ENCODE measurements at regions not wholly inside any gene's neighbourhood (a gene's known extent, or its start where the extent isn't known, plus 50 kb on each side); places are given as distances from the start of the nearest gene placed in this dataset.

DNA sequence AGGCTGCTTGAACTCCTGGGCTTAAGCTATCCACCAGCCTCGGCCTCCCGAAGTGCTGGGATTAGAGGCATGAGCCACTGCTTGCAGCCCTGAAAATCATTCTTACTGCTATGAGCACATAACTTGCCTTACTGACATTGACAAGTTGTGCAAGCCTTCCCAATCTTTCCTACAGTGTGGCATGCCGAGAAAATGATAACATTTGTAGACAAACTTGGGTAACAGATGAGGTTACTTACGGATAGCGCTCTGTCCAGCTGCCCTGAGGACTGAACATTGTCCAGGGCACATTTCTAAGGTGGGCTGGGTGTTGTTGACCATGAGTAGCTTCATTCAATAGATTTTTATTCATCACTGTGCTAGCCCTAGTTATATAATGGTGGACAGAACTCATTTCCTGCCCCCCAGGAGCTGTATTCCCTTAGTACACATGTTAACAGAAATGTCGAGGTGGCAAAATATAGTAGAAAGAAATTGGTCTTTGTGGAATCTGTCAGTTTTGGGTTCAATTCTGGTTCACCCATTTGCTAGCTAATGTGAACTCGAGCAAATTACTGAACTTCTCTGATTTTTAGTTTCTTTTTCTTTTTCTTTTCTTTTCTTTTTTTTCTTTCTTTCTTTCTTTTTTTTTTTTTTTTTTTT is 118.4 kb upstream of the AKIRIN2 start (continued):
- TF ChIP-seq, protein P1, sequence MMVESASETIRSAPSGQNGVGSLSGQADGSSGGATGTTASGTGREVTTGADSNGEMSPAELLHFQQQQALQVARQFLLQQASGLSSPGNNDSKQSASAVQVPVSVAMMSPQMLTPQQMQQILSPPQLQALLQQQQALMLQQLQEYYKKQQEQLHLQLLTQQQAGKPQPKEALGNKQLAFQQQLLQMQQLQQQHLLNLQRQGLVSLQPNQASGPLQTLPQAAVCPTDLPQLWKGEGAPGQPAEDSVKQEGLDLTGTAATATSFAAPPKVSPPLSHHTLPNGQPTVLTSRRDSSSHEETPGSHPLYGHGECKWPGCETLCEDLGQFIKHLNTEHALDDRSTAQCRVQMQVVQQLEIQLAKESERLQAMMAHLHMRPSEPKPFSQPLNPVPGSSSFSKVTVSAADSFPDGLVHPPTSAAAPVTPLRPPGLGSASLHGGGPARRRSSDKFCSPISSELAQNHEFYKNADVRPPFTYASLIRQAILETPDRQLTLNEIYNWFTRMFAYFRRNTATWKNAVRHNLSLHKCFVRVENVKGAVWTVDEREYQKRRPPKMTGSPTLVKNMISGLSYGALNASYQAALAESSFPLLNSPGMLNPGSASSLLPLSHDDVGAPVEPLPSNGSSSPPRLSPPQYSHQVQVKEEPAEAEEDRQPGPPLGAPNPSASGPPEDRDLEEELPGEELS (CRISPR knock-in tag; IDR thresholded peaks at IDR 0.05): peak; percentile 39; the same call in 1 of the 2 replicates
- TF ChIP-seq FOXA1 (IDR thresholded peaks at IDR 0.05) (no peak), FOXA1 (CRISPR knock-in tag; IDR thresholded peaks at IDR 0.05) (peak; percentile 61), FOXP1 (IDR thresholded peaks at IDR 0.05) (no peak), FOXP1 (CRISPR knock-in tag; IDR thresholded peaks at IDR 0.05) (0 out of 2 replicates have a peak, but pooled peaks have one; percentile 18), LCORL (IDR thresholded peaks at IDR 0.05) (no peak), LCORL (CRISPR knock-in tag; IDR thresholded peaks at IDR 0.05) (peak; percentile 58; the same call in 1 of the 2 replicates), THAP11 (CRISPR knock-in tag; IDR thresholded peaks at IDR 0.05) (0 out of 2 replicates have a peak, but pooled peaks have one; percentile 27), ZNF292 (CRISPR knock-in tag; IDR thresholded peaks at IDR 0.05; ENCODE audit: borderline replicate concordance, low read depth) (peak; percentile 60; the same call in 1 of the 2 replicates), DPF2 (CRISPR knock-in tag; IDR thresholded peaks at IDR 0.05; ENCODE audit: borderline replicate concordance, low read depth) (0 out of 2 replicates have a peak, but pooled peaks have one; percentile 34), MEF2D (CRISPR knock-in tag; IDR thresholded peaks at IDR 0.05) (0 out of 2 replicates have a peak, but pooled peaks have one; percentile 37), RARA (CRISPR knock-in tag; IDR thresholded peaks at IDR 0.05) (peak; percentile 50), NKX3-1 (CRISPR knock-in tag; IDR thresholded peaks at IDR 0.05) (no peak), MED13 (CRISPR knock-in tag; IDR thresholded peaks at IDR 0.05) (no peak), SALL1 (CRISPR knock-in tag; IDR thresholded peaks at IDR 0.05) (peak; percentile 79), BCL6 (CRISPR knock-in tag; IDR thresholded peaks at IDR 0.05) (peak; percentile 81), ZSCAN9 (CRISPR knock-in tag; IDR thresholded peaks at IDR 0.05; ENCODE audit: borderline replicate concordance) (0 out of 2 replicates have a peak, but pooled peaks have one; percentile 28), ZGPAT (CRISPR knock-in tag; IDR thresholded peaks at IDR 0.05) (0 out of 2 replicates have a peak, but pooled peaks have one; percentile 32), GFI1 (CRISPR knock-in tag; IDR thresholded peaks at IDR 0.05; ENCODE audit: borderline replicate concordance) (peak; percentile 71; the same call in 1 of the 2 replicates), ZBTB21 (CRISPR knock-in tag; IDR thresholded peaks at IDR 0.05) (peak; percentile 63; the same call in 1 of the 2 replicates), NCOA2 (CRISPR knock-in tag; IDR thresholded peaks at IDR 0.05) (peak; percentile 67; the same call in 1 of the 2 replicates), PITX1 (CRISPR knock-in tag; IDR thresholded peaks at IDR 0.05) (peak; percentile 41; the same call in 1 of the 2 replicates), ARID5B (CRISPR knock-in tag; IDR thresholded peaks at IDR 0.05) (peak; percentile 79), HMG20A (CRISPR knock-in tag; IDR thresholded peaks at IDR 0.05; ENCODE audit: borderline replicate concordance) (peak; percentile 39; the same call in 1 of the 2 replicates), ELF4 (CRISPR knock-in tag; IDR thresholded peaks at IDR 0.05; ENCODE audit: borderline replicate concordance) (no peak)
- TF ChIP-seq, protein P2, sequence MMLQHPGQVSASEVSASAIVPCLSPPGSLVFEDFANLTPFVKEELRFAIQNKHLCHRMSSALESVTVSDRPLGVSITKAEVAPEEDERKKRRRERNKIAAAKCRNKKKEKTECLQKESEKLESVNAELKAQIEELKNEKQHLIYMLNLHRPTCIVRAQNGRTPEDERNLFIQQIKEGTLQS (CRISPR knock-in tag; IDR thresholded peaks at IDR 0.05): no peak
